ENCODE measurements at regions not wholly inside any gene's neighbourhood (a gene's known extent, or its start where the extent isn't known, plus 50 kb on each side); places are given as distances from the start of the nearest gene placed in this dataset.
"Not testable (repeated sequence)": the region's sequence is repeated elsewhere in the genome, so short reads cannot be mapped to it uniquely, and the experiment has no call there.

DNA sequence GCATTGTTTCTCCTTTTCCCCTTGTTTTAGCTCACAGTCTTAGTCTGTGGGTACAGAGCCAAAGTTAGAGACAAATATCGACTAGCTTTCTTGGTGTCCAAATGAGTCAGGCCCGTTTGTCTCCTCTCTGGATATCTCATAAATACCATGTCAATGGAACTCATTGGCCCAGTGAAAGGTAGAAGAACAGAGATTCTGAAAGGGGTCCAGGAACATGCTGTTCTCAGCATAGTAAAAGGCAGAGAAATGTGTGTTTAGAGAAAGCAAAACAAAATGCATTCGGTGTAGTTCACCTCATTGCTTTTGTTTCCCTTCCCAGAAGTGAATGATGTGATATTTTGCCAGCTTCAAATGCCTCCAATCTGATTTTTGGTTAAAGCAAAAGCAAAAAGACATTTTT, 238.6 kb upstream of the SLC8A1 start:
- no peak for DNase-seq (ENCODE audit: low read depth in 2 of 2)

DNA sequence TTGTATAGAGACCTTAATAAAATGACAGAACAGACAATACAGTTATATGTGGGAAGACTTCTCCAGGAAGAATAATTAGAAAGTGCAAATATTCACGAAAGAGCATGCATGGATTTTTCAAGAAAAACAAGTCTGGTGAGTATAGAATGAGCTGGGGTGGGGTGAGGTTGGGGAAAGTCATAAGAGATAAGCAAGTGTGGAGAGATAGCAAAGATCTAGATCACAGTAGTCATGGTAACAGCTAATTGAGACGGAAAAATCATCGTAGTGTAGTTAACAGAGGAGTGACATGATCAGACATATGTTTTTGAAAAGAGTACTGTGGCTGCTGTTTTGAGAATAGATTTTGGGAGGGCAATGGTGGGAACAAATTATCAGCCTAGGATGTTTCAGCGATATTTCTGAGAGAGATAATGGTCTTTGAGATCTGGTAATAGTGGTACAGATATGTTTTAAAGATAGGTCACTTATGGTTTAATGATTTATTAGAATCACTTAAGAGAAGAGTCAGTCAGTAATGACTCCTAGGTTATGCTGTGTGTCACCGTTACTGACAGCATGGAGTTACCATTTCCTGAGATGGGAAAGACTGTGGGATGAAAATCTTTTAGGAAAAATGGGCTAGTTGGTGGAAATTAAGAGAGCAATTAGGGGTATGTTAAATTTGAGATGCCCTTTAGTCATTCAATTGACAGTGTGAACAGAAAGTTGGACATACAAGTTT, 248.5 kb upstream of the SLC8A1 start:
- DNase-seq (ENCODE audit: low read depth in 2 of 2) = no peak

DNA sequence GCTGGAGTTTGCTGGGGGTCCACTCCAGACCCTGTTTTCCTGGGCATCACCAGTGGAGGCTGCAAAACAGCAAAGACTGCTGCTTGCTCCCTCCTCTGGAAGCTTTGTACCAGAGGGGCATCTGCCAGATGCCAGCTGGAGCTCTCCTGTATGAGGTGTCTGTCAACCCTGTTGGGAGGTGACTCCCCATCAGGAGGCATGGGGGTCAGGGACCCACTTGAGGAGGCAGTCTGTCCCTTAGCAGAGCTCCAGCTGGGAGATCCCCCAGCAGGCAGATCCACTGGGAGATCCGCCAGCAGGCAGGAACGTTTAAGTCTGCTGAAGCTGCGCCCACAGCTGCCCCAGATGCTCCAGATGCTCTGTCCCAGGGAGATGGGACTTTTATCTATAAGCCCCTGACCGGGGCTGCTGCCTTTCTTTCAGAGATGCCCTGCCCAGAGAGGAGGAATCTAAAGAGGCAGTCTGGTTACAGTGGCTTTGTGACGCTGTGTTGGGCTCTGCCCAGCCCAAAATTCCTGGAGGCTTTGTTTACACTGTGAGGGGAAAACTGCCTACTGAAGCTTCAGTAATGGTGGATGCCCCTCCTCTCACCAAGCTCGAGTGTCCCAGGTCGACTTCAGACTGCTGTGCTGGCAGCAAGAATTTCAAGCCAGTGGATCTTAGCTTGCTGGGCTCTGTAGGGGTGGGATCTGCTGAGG, 260.5 kb upstream of the SLC8A1 start:
- DNase-seq (ENCODE audit: low read depth in 2 of 2) = not testable (repeated sequence)

DNA sequence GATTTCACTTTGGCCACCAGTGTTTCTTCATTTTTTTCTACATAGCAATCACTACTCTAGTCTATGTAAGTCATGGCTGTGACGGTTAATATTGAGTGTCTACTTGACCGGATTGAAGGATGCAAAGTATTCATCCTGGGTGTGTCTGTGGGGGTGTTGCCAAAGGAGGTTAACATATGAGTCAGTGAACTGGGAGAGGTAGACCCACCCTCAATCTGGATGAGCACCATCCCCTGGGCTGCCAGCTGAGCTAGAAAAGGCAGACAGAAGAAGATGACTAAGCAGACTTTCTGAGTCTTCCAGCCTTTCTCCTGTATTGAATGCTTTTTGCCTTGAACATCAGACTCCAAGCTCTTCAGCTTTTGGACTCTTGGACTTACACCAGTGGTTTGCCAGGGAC, 265.0 kb upstream of the SLC8A1 start:
- DNase-seq (ENCODE audit: low read depth in 2 of 2) = no peak

DNA sequence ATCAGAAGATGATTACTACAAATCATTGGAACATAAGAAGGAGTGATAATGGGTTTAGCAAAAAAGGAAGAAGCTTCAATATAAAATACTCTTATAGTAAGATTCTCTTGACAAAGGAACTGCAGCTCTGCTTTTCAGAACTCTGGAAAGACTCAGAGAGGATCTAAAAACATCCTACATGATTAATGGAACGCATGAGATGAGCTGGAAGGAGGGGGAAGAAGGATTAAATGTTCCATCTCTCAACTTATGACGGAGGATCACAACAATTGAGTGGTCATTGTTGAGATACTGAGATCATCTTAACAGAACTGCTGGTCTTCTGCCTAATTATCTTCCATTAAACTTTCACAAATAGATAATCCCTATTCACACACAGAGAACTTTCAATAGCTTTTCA, 267.5 kb upstream of the SLC8A1 start:
- no peak for DNase-seq (ENCODE audit: low read depth in 2 of 2)

DNA sequence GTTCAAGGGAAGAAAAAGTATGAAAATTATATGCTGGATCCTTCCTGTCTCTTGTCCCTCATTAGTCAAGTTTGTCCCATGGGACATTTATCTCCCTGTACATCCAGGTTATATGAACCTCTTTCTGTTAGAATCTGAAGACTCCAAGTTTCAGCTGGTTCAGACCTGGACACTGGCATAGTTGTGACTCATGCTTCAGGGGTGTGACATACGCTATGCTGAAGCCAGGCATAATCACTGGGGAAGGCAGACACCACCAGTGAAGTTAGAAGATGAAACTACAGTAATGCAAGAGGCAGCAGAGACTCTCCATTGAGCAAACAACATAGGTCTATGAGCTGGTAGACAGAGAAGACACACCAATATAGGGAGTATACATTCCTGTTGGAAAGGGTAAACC, 269.7 kb upstream of the SLC8A1 start:
- no peak for DNase-seq (ENCODE audit: low read depth in 2 of 2)

DNA sequence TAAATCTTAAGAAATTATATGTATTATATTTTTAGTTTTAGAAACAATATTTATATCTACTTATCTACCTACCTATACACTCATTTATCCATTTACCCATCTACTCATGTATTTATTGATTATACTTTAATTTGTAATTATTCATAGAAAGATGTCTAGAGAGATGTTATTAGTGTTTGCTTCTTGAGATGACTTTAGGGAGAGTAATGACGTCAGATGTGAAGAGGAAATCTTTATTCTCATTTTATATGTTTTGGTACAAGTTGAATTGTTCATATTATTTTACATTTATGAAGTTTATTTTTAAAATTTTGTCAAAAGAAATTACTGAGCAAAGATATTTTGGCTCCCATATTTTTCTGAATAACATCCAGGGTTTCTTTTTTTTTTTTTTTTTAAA, 271.3 kb upstream of the SLC8A1 start:
- no peak for DNase-seq (ENCODE audit: low read depth in 2 of 2)

DNA sequence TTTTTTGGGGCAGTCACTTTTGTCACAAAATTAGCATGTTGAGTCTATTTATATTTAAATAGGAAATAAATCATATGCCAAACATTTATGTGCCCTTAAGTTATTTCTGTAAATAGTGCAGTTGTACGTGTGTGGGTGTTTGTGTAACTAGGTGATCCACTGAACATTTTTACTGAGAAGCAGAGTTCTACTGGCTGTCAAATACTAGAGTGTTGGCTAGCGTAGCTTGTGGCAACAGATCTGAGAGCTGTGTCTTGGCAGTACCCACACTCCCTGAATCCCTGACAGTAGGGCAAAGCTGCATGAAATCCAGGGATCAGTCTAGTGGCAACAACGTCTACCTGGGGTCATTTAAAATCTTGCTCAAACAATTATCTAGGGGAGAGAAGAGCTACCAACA, 273.1 kb upstream of the SLC8A1 start:
- DNase-seq (ENCODE audit: low read depth in 2 of 2) = no peak

DNA sequence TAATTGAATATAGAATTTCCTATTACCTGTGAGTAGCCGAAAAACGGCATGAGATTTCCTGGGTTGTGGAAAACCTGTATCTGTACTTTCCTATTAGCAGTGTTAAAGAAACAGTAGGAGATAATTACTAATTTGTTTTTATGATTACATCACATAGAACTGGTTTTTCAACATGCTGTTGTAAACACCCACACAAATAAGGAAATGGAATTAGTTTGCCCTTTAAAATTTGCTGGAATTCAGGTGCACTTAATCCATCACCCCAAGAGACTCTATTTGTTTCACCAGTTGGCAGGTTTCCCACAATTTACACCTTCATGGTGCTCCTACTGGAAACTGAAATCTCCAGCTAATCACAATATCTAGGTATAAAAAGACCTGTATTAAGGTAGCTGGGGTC, 274.1 kb upstream of the SLC8A1 start:
- no peak for DNase-seq (ENCODE audit: low read depth in 2 of 2)

DNA sequence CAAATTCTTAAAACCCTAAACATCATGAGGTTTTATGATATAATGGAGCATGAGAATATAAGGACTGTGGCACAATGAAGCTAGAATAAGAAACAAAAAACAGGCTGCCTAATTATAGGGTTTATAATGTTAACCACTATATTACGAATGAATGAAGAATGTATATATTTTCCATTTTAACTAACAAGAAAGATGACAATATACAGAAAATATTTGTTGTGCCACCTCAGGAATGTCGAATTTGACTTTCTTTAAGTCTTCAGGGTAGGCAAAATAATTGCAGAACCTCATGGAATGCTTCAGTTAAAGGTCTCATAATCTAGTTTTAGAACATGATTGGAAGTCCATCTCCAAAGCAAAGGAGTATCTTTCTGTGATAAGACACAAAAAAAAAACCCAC, 282.9 kb upstream of the SLC8A1 start:
- DNase-seq (ENCODE audit: low read depth in 2 of 2) = no peak

DNA sequence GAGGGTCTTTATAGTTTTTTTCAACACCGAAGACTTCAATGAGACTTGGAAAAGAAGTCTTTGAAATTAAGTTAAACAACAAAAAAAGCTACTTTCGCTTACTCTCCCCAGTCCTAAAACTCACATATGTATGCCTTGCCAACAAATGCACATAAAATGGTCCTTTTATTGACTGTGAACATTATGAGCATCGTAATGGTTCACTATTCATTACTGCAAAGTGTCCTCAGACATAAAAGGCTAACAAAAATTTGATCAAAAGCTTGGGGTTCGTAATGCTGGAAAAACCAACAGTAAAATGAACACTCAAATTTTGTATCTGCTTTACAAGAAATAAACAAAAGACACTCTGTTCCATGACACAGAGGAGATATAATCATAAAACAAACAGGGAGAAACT, 285.3 kb upstream of the SLC8A1 start:
- DNase-seq (ENCODE audit: low read depth in 2 of 2) = no peak

DNA sequence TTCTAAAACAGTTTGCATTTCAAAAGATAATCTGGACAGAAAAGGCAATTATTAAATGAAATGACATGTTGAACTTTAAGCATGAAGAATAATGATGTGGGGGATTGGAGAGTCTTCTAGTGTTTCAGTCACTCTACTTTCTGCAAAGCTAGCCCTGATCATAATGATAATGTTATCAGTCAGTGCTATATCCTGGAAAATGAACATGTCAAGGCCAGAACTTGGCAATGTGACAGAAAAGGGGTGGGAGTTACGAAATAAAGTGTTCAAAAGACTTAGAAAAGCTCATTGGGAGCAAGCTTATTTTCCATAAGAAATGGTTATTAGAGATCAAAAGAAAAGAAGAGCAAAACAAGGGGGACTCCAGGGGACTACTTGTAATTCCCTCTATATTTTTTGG, 288.5 kb upstream of the SLC8A1 start:
- DNase-seq (ENCODE audit: low read depth in 2 of 2) = no peak

DNA sequence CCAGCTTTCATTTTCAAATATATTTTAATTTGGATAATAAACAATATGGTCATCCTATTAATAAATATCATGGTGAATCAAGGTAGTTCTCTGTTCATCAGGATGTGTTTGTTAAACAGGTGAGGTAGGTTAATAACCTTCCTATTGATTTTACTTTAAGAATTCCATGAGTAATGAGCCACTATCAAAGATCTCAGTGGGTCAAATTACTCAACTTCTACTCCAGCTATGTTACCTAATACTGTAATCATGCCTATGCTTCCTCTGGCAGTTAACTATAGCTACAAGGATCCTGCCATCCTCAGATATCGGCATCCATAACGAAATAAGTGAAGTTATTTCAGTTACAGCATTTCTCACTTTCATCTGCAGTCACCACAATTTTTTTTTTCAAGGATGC, 289.6 kb upstream of the SLC8A1 start:
- no peak for DNase-seq (ENCODE audit: low read depth in 2 of 2)

DNA sequence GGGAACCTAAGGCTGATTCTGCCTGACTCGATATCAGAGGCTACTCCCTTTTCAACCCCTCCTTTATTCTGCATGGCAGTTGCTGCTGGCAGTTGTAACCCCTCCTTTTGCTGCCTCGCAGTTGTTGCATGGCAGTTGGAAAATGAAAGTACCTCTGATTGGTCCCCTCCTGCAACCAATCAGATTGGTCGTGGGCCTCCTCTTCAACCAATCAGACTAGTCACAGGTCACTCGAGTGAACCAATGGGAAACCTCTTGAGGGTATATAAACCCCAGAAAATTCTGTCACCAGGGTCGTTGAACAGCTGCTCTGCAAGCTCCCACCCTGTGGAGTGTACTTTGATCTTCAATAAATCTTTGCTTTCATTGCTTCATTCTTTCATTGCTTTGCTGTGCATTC, 294.3 kb upstream of the SLC8A1 start:
- no peak for DNase-seq (ENCODE audit: low read depth in 2 of 2)

DNA sequence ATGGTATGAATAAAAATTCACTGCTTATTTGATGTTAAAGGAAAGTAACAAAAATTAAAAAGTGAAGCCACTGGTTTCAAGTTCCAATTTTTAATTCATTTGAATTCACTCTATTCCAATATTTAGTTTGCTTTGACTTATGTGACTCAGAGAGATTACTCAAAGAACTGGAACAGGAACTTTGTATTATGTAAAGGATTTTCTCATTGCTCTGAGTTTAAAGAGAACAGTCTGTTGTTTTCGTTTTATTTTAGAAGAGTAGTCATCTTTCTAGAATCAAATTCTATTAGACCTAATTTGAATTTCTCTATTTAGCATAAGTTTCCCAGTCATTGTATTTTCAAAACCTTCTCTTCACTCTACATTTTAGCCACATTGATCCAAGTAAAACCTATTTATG, 300.1 kb upstream of the SLC8A1 start:
- no peak for DNase-seq (ENCODE audit: low read depth in 2 of 2)

DNA sequence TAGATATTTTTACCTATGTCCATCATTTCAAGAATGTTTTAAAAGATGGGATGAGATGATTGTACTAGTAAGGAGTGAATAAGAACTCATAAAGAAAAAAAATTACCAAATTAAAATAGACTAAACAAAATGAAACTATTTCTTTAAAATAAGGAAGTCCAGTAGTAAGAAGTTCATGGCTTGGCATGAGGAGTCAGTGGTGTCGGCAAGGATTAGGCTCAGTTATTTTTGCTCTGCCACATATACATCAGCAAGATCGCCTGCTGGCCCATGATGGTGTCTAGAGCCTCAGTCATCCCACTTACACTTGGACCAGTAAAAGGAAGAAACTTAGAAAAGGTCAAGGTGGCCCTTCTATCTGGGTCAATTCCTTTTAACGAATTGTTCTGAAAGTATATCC, 300.9 kb upstream of the SLC8A1 start:
- DNase-seq (ENCODE audit: low read depth in 2 of 2) = no peak

DNA sequence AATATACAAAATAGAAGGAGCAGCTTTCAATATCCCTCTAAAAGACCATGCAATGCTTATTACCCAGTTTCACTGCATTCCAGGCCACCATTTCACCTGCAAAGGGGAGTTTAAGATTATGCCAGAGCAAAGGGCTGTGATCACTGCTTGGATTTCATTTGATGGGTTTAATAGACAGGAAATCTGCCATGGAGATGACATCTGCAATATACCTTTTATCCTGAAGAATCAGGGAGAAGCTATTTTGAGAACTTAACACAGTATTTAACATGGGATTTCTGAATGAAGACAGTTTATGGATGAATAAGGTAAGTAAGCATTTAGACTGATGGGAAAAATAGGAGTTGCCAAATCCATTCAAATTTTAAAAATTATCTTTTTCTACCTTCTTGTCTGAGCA, 303.0 kb upstream of the SLC8A1 start:
- DNase-seq (ENCODE audit: low read depth in 2 of 2) = no peak

DNA sequence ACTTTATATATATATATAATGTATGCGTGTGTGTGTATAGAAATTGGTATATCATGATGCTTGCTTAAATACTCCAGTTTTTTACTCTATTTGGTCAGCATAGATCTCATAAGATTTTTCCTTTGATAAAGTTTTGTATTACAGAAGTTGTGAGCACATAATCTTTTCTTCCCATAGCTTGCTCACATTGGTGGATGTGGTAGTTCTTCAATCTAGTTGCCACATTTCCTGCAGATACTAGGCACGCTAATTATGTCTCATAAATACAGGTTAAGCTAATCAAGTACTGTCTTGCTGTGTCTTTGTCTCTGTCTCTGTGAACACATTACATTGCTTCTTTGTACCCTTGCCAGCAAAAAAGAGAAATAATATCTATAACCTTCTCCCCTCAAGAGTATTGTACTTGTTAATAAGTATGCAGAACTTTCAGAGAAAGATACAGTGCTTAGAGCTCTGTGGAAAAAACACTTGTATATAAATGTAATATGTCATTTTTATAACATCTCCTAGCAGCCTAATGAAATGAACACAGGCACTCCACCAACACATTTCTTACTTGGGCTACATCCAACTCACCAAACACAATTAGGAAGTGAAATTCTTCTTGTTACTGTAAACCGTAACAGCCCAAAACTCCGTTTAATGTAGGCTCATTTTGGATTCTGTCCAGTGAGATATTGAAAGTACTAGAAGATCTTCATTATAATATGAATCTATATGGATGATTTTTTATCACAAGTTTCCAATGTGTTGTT, 306.7 kb upstream of the SLC8A1 start:
- DNase-seq (ENCODE audit: low read depth in 2 of 2) = no peak

DNA sequence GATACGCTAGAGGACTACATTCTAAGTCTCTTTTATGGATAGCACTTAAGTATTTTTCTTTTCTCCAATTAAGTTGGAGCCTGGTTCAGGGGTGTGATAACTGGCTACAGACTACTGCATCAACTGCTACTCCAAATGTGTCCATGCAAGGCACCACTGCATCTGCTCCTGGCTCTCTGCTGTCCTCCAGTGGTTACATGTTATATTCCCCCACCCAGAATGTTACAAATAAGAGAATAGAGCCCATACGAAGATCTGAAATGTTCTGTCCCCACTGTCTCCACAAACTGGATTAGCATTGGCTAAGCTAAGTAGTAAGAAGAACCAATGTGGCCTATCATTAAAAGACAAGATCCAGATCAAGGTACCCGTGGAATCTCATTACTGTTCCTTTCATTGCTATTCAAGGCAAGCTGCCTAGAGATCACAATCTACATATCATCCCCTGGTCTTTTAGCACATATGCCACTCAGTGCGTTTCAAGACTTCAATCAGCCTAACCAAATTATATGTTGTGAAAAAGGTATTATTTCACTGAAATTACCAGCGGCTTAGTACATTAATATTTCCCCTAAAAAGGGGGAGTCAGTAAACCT, 308.3 kb upstream of the SLC8A1 start:
- no peak for DNase-seq (ENCODE audit: low read depth in 2 of 2)

DNA sequence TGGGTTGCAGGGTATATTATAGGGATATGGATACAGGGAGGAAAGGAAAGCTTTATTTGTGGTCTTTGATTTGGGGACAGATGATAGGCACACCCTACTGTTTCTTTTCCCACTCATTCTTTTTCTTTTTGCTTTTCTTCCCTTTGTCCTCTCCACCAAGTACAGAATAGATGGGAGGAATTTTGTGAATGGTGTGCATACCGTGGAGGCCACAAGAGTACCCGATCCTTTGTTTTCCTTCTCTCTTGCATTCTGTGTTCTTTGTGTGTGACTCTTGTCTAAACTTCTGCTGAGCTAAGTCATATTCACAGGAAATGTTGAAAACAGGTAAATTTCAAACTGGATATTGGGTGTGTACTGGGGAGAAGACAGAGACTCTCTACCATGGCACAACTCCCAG, 321.4 kb upstream of the SLC8A1 start:
- no peak for DNase-seq (ENCODE audit: low read depth in 2 of 2)

DNA sequence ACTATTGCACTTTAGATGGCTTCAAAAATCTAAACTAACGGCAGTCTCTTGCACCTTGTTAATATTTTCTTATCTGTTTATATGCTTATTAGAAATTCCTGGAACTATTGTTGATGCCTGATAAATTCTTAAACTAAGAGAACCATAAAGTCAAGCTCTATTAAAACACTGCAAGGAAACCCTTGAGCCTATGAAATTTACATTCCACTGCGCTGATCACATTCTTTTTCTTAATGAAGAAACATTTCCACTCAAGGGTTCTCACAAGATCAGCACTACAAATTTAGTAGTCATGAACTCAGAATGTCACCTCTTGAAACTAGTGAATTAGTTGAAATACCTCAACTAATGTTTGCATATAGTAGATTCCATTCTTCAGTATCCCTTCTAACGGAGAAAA, 331.8 kb upstream of the SLC8A1 start:
- no peak for DNase-seq (ENCODE audit: low read depth in 2 of 2)

DNA sequence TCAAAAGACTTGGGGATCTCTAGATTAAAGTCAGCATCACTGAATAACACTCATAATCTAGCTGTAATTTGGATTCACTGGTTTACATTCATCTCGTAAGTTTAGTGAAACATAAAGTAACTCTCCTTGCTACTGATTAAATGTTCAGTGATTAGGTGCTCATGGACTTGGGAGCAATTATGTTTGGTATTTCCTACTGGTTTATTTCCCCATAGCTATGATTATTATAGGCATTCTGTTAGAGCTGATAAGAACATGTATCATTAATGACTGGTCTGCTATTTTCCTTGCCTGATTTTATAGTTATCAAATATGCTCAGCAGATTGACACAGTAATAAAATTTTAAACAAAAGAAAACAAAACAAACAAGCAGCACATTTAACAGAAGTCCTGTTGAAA, 334.7 kb upstream of the SLC8A1 start:
- no peak for DNase-seq (ENCODE audit: low read depth in 2 of 2)

DNA sequence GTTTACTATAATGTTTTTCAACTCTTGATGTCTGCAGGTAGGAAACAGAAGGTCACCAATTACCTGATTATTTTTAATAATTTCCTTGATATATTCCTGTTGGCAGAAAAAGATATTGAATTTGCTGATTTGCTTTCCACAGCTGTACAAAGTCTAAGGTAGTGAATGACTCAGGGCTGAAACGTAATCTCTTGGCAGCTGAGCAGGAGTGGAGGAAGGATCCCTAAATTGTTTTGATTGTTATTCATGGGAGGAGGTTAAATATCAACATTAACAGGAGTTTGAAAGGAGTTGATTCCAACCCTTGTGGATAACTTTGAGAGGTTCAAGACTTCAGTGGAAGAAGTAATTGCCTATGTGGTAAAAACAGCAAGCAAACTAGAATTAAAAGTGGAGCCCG, 345.2 kb upstream of the SLC8A1 start:
- no peak for DNase-seq (ENCODE audit: low read depth in 2 of 2)
